ENCODE measurements at regions not wholly inside any gene's neighbourhood (a gene's known extent, or its start where the extent isn't known, plus 50 kb on each side); places are given as distances from the start of the nearest gene placed in this dataset.

DNA sequence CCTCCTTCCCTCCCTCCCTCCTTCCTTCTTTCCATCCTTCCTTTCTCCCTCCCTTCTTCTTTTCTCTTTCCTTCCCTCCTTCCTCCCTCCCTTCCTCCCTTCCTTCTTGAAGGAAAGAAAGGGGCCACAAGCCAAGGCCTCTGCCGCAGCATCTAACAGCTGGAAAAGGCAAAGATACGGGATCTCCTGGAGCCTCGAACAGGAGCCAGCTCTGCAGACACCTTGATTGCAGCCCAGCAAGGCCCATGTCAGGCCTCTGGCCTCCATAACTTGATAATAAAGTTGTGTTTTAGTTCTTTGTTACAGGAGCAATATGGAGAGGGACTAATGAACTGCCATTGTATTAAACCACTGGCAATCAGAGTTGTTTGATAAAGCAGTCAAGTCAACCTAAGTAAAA lies 348.9 kb upstream of the B3GAT1 start:
- DNase-seq: no peak

- DNase-seq: no peak
Observed at GRCh38 chr11:134760299-134760698, 348.3 kb upstream of the B3GAT1 start.

DNA sequence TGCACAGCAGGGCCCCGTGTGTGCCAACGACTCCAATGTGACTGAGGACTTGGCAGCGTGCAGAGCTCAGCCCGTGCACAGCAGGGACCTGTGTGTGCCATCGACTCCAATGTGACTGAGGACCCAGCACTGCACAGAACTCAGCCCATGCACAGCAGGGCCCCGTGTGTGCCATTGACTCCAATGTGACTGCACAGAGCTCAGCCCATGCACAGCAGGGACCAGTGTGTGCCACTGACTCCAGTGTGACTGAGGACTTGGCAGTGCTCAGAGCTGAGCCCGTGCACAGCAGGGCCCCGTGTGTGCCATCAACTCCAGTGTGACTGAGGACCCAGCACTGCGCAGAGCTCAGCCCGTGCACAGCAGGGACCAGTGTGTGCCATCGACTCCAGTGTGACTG lies 347.8 kb upstream of the B3GAT1 start:
- DNase-seq: no peak

- no peak for DNase-seq
Observed at GRCh38 chr11:134759274-134759673, 347.2 kb upstream of the B3GAT1 start.

DNA sequence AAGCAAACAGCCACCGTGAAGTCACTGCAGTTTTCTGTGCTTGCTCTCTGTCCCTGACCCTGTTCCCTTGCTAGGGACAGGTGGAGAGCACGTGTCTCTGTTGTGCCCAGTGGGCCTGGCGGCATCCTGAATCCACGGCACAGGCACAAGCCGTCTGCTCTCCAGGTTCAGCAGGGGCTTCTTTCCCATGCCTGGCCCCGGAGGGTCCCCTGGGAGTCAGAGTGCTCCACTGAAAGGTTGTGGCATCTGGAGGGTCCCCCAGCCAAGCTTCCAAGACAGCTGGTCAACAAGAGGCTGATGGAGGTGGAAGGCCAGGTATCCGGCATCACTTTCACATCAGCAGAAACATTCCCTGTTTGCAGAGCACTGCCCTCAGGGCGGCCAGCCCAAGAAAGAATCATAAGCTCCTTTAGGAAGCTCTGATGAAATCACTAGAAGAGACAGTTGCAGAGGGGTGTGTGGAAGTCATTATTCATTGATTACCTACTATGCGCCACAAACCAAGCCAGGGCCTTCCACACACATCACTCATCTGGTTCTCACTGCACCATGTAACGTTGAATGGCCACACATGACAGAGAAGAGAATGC lies 346.4 kb upstream of the B3GAT1 start:
- no peak for DNase-seq

DNA sequence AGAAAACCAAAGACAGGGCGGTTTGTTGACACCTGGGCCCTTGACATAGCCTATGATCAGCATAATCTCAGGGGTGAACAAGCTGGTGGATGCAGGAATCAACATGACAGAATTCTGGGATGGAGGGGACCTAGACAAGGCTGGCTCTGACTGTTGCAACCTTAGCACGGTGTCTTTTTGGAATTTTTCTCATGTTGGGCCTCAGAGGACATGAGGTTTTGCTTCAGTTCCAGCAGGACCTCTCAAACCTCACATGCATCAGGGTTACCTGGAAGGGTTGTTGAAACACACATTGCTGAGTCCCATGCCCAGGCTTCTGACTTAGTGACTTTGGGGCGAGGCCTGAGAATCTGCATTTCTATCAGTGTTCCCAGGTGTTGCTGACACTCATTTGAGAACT lies 345.6 kb upstream of the B3GAT1 start:
- DNase-seq: no peak

- DNase-seq: no peak
Observed at GRCh38 chr11:134756811-134757540, 344.9 kb upstream of the B3GAT1 start.

DNA sequence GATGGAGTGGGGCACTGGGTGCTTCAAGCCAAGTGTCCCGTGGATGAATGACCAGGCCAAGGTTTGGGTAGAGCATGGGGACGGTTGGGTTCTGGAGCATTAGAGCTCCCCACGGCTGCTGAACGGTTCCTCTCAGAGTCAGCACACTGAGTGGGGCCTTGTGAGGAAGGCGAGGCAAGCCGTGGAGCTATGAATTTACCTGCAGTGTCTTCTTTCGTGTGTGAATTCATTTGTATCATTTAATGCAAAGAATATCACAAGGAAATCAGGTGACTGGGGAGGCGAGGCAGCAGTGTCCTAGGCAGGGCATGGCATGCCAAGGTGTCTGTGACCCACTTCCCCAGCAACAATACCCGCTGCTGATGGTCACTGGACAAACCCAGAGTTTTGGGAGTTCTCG lies 343.5 kb upstream of the B3GAT1 start:
- DNase-seq: no peak

GRCh38 chr11:134754521-134755198 lies 342.6 kb upstream of the B3GAT1 start:
- DNase-seq: no peak

- no peak for DNase-seq
Observed at GRCh38 chr11:134753771-134754520, 341.9 kb upstream of the B3GAT1 start.

- DNase-seq: no peak
Observed at GRCh38 chr11:134752964-134753770, 341.1 kb upstream of the B3GAT1 start.

- no peak for DNase-seq
Observed at GRCh38 chr11:134752526-134752925, 340.5 kb upstream of the B3GAT1 start.

DNA sequence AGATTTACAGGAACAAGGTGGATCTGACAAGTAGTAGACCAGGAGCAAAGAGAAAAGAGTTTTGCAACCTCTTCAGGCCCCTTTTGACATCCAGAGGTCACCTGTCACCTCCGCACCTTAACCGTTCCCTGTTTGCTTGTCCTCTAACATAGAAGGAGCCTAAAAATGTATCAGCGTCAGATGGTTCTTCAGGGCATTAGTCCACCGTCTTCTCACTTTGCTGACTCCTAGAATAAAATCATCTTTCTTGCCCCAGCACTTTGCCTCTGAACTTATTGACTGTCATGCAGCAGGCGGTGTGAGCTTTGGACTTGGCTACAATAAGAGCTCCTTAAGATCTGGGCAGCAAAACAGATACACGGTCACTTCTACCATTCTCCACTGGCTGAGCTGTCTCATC lies 339.7 kb upstream of the B3GAT1 start:
- no peak for DNase-seq

GRCh38 chr11:134751031-134751585 lies 339.1 kb upstream of the B3GAT1 start:
- DNase-seq: no peak

GRCh38 chr11:134750619-134751018 lies 338.6 kb upstream of the B3GAT1 start:
- no peak for DNase-seq

DNA sequence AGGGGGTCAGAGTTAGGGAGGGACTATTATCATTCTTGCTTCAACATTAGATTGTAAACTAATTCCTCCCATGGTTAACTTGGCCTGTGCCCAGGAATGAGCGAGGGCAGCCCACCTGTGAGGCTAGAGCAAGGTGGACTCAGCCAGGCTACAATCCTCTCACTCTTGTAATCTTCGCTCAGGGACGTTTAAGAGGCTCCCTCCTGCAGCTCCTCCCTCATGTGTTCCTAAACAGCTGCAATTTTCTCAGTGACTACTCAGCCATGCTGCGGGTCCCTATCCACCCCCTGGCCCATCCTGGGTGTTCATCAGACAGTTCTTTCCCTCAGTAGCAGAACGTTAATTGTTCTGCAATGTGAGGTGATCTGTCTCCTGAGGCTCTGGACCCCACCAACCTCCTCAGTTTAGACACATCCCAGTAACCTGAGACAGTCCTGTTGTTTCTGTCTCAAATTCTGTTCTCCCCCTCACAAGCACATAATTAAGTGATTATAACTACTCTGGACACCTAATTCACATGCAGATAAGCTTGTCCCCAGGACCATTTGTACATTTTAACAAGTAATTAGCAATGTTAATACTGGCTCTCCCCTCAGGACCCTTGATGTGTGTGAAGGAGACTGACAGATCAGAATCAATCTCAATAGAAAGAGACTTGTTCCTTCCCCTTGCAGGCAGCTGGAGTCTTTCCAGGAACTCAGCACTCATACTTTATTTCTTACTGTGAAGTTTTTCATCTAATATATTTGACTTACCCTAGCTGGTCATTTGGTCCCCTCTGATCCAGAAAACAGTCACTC lies 337.2 kb upstream of the B3GAT1 start:
- no peak for DNase-seq

DNA sequence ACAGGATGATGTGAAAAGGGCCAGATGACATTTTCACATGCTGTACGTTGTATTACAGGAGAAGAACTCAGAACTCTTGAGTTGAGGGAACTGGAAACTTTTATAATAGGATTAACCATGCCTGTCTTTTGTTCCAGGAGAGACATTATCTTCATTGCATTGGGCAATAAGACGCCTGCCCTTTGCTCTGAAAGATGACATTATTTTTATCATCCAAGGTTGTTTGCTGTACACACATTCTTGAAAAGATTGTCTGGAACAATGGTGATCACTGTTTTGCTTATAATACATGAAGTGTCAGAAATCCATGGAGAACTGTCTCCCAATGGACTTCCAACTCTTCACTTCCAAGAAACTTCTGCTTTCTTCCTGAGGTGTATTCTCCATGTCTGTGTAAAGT lies 334.6 kb upstream of the B3GAT1 start:
- DNase-seq: no peak

- no peak for DNase-seq
Observed at GRCh38 chr11:134745456-134745855, 333.4 kb upstream of the B3GAT1 start.

DNA sequence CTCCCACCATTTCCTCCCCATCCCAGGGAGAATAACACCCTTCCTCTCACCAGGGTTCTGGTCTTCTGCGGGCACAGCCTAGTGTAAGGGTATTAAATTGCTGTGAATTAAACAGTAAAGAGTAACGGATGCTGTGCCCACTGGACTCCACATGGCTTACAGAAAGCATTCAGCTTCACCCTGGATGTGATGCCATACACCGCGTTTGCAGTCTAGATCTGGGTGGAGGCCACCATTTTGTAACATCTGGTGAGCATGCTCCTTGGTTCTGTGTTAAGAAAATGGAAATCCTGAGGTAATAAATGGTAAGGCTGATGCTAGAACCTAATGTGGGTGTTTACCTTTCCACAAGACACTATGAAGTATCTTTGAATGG lies 331.8 kb upstream of the B3GAT1 start:
- DNase-seq: no peak

DNA sequence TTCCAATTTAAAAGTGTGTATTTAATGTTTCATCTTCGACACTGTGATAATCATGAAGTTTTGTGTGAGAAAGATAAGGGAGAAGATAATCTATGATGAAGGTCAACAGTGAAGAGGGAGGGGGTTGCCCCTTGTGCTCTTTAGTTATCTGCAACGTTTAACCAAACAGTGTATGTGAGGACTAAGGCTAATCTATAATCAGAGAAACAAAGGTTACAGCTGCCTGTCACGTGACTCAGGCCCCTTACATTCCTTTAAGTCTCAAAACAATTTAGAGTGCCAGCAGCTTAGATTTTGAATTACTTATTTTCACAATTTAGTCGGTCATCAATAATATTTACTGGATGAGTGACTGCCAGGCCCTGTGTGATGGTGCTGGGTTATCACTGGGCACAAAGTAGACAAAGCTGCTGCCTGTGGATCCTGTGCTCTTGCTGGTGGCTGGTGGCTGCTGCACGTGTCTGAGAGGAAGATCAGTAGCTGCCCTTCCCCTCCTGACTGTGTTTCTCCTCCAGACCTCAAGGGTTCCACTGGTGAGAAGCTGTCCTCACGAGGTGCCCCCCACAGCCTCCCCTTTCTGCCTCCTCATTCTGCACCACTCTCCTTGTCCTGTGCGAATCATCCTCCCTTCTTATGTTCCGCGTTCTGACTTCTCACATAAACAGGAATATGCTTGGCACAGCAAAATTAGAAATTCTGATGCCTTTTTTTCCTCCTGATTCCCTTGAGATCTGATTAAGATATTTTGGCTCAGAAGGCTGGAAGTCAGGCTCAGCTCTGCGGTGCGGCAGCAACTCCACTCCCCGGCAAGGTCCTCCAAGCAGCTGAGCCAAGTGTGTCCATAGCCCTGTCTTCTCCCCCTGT lies 331.1 kb upstream of the B3GAT1 start:
- DNase-seq: no peak

All from suppressor macrophage (primary cell).